Astrocyte of the cerebellum (primary cell): ENCODE measurements at regions not wholly inside any gene's neighbourhood (a gene's known extent, or its start where the extent isn't known, plus 50 kb on each side); places are given as distances from the start of the nearest gene placed in this dataset.
A peak's percentile ranks its signal among the peaks of the same experiment; 100 is the strongest.

ENCODE experiments used
- DNase-seq: peaks from one replicate; pipeline ENCODE4 v3.0.0-alpha.2; 2011; ENCODE audit warnings: low read depth
- H3K4me3 ChIP-seq: 2 replicates; pipeline ENCODE4 v1.5.1; 2011; ENCODE audit warnings: mild to moderate bottlenecking, low read depth, low read length, moderate library complexity
- CTCF ChIP-seq: IDR thresholded peaks from 2 replicates; pipeline ENCODE4 v1.5.1; 2012; ENCODE audit warnings: low read length, low read depth, moderate library complexity, mild to moderate bottlenecking; ENCODE audit errors: missing control alignments
- in situ Hi-C: cut with HindIII; loops from 2 replicates; pipeline ENCODE4 v1.10.0; 2017; ENCODE audit warnings: low sequenced_read_pairs

GRCh38 chr12:126518596-126519200 lies 1453.5 kb downstream of the AACS start:
- in situ Hi-C loops: no loop called here
- no peak overlapping the region for H3K4me3 ChIP-seq
- peak; percentile 18 for DNase-seq
- TF ChIP-seq CTCF: no peak

GRCh38 chr12:126519833-126520232 lies 1454.6 kb downstream of the AACS start:
- DNase-seq: no peak
- no peak for TF ChIP-seq CTCF
- in situ Hi-C loops: no loop called here
- H3K4me3 ChIP-seq: no peak overlapping the region

GRCh38 chr12:126523891-126524290 lies 1458.7 kb downstream of the AACS start:
- DNase-seq: no peak
- H3K4me3 ChIP-seq: no peak overlapping the region
- TF ChIP-seq CTCF: no peak
- in situ Hi-C loops: no loop called here

GRCh38 chr12:126534495-126534894 lies 1469.3 kb downstream of the AACS start:
- no peak for DNase-seq
- no peak overlapping the region for H3K4me3 ChIP-seq
- TF ChIP-seq CTCF: no peak
- in situ Hi-C loops: no loop called here

- in situ Hi-C loops: no loop called here
- no peak for TF ChIP-seq CTCF
- DNase-seq: no peak
- H3K4me3 ChIP-seq: no peak overlapping the region
Observed at GRCh38 chr12:126534942-126535341, 1469.7 kb downstream of the AACS start.

GRCh38 chr12:126535971-126536370 lies 1470.7 kb downstream of the AACS start:
- TF ChIP-seq CTCF: no peak
- in situ Hi-C loops: no loop called here
- H3K4me3 ChIP-seq: no peak overlapping the region
- no peak for DNase-seq
